Stimulated activated CD4-positive, alpha-beta T cell treated with anti-CD3 and anti-CD28 coated beads, Interleukin-15, amount 100 ng/mL, for 24 hours (primary cell): ENCODE measurements at regions not wholly inside any gene's neighbourhood (a gene's known extent, or its start where the extent isn't known, plus 50 kb on each side); places are given as distances from the start of the nearest gene placed in this dataset.
"Not testable (repeated sequence)": the region's sequence is repeated elsewhere in the genome, so short reads cannot be mapped to it uniquely, and the experiment has no call there.

ENCODE experiments used
- DNase-seq: peaks from one replicate; pipeline ENCODE4 v3.0.0-alpha.2; 2020

GRCh38 chr9:115757461-115757860, 396.1 kb upstream of the PAPPA start:
- no peak for DNase-seq

GRCh38 chr9:115758441-115758840, 395.1 kb upstream of the PAPPA start:
- DNase-seq: no peak

- DNase-seq: no peak
These were observed 394.2 kb upstream of the PAPPA start for GRCh38 chr9:115759426-115759825.

- DNase-seq: no peak
These were observed 388.9 kb upstream of the PAPPA start for GRCh38 chr9:115764645-115765044.

GRCh38 chr9:115765060-115765459, 388.5 kb upstream of the PAPPA start:
- no peak for DNase-seq

- DNase-seq: no peak
These were observed 387.1 kb upstream of the PAPPA start for GRCh38 chr9:115766370-115766955.

GRCh38 chr9:115770521-115770920, 383.1 kb upstream of the PAPPA start:
- DNase-seq: no peak

GRCh38 chr9:115775659-115776058, 377.9 kb upstream of the PAPPA start:
- no peak for DNase-seq

GRCh38 chr9:115777610-115778009, 376.0 kb upstream of the PAPPA start:
- DNase-seq: no peak

- DNase-seq: no peak
These were observed 372.4 kb upstream of the PAPPA start for GRCh38 chr9:115781070-115781736.

GRCh38 chr9:115786321-115786720, 367.3 kb upstream of the PAPPA start:
- no peak for DNase-seq

GRCh38 chr9:115790520-115790919, 363.1 kb upstream of the PAPPA start:
- DNase-seq: no peak

GRCh38 chr9:115794921-115795475, 358.6 kb upstream of the PAPPA start:
- DNase-seq: no peak

- DNase-seq: no peak
These were observed 353.9 kb upstream of the PAPPA start for GRCh38 chr9:115799734-115800133.

GRCh38 chr9:115804206-115804605, 349.4 kb upstream of the PAPPA start:
- DNase-seq: no peak

- DNase-seq: no peak
These were observed 345.5 kb upstream of the PAPPA start for GRCh38 chr9:115808108-115808507.

- no peak for DNase-seq
These were observed 344.9 kb upstream of the PAPPA start for GRCh38 chr9:115808695-115809094.

GRCh38 chr9:115810166-115810565, 343.4 kb upstream of the PAPPA start:
- DNase-seq: no peak

- no peak for DNase-seq
These were observed 339.5 kb upstream of the PAPPA start for GRCh38 chr9:115814081-115814480.

GRCh38 chr9:115815786-115816185, 337.8 kb upstream of the PAPPA start:
- DNase-seq: no peak

GRCh38 chr9:115818651-115819050, 334.9 kb upstream of the PAPPA start:
- DNase-seq: not testable (repeated sequence)

GRCh38 chr9:115832031-115832430, 321.6 kb upstream of the PAPPA start:
- no peak for DNase-seq

GRCh38 chr9:115837618-115838017, 316.0 kb upstream of the PAPPA start:
- DNase-seq: no peak

- DNase-seq: no peak
These were observed 315.2 kb upstream of the PAPPA start for GRCh38 chr9:115838417-115838816.

- DNase-seq: not testable (repeated sequence)
These were observed 309.2 kb upstream of the PAPPA start for GRCh38 chr9:115844433-115844832.
